ENCODE measurements at regions not wholly inside any gene's neighbourhood (a gene's known extent, or its start where the extent isn't known, plus 50 kb on each side); places are given as distances from the start of the nearest gene placed in this dataset.

GRCh38 chr2:234289834-234290590 is 206.9 kb downstream of the ARL4C start:
- TF ChIP-seq CTCF (IDR thresholded peaks at IDR 0.05; ENCODE audit: poor library complexity, severe bottlenecking) (no peak), SMC3 (conservative IDR thresholded peaks at IDR 0.05; ENCODE audit: poor library complexity) (no peak), EP300 (conservative IDR thresholded peaks at IDR 0.05; ENCODE audit: poor library complexity, severe bottlenecking) (no peak), EZH2 (IDR thresholded peaks at IDR 0.05; ENCODE audit: borderline replicate concordance, insufficient read depth, low read length, poor library complexity, severe bottlenecking) (no peak), TAF1 (IDR thresholded peaks at IDR 0.05; ENCODE audit: low read depth) (no peak), POLR2AphosphoS5 (IDR thresholded peaks at IDR 0.05) (no peak)
